ENCODE measurements at regions not wholly inside any gene's neighbourhood (a gene's known extent, or its start where the extent isn't known, plus 50 kb on each side); places are given as distances from the start of the nearest gene placed in this dataset.

DNA sequence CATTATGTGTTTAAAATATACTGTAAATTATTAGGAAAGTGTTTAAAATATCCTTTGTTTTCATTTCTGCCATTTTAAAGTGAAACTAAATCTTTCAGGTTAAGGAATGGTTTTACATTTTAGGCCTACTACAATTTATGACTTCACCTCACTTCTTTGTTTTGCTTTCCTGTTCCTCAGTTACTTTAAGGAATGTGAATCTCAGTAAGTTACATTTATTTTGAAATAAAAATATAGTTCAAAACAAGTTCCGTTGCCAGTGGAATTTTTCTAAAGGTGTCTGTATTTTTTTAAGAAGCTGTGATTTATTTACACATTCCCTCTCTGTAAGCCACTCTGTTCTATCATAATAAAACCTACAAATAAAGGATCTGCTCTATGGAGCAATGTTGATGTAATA is 630.9 kb upstream of the AGTR1 start:
- Histone ChIP-seq H3K27ac (no peak overlapping the region), H3K4me3 (no peak overlapping the region), H3K27me3 (no peaks in the 10 kb centered on the region), H3K36me3 (no peaks in the 10 kb centered on the region), H3K9me3 (no peaks in the 10 kb centered on the region), H3K4me1 (no peaks in the 10 kb centered on the region)
- DNase-seq (ENCODE audit: low spot score in 2 of 2), result no peak
- intact Hi-C loops (cut with DNase I), result no loop called here
- TF ChIP-seq, protein P1, sequence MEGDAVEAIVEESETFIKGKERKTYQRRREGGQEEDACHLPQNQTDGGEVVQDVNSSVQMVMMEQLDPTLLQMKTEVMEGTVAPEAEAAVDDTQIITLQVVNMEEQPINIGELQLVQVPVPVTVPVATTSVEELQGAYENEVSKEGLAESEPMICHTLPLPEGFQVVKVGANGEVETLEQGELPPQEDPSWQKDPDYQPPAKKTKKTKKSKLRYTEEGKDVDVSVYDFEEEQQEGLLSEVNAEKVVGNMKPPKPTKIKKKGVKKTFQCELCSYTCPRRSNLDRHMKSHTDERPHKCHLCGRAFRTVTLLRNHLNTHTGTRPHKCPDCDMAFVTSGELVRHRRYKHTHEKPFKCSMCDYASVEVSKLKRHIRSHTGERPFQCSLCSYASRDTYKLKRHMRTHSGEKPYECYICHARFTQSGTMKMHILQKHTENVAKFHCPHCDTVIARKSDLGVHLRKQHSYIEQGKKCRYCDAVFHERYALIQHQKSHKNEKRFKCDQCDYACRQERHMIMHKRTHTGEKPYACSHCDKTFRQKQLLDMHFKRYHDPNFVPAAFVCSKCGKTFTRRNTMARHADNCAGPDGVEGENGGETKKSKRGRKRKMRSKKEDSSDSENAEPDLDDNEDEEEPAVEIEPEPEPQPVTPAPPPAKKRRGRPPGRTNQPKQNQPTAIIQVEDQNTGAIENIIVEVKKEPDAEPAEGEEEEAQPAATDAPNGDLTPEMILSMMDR (IDR thresholded peaks at IDR 0.05), result no peak

DNA sequence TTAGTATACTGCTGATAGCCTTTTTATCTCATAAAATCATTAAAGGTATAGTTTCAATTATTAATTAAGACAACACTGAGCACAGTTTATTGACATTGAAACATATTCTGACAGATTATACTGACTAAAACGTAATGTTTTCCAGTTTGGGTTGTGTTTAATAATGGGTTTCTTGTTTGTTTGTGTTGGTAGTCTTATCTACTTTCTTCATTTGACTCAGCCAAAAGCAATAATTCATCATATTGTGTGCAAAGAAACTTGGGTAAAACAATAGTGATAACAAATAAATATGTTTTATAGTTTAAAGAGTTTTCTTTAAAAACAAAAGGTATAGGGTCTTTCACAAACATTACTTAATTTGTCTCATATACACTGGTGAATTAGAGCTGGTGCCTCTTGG is 629.2 kb upstream of the AGTR1 start:
- TF ChIP-seq, protein P1 (IDR thresholded peaks at IDR 0.05), result no peak
- intact Hi-C loops (cut with DNase I), result no loop called here

DNA sequence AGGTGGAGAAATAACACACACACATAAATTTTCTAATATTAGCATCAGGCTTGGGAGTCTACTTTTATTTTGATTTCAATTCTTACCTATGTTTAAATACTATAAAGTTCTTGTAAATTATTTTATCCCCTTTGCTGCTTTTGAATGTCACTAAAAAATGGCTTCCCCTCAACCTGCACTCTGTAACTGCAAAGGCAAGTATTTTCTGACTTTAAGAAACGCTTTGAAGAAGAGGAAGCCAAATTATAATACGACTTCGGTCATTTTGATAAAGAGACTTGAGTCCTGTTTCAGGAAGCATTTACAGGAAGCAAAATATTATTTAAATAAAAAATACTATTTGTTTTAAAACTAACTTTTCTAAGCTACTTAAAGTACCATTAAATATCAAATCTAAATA is 627.7 kb upstream of the AGTR1 start:
- Histone ChIP-seq H3K4me1 (no peaks in the 10 kb centered on the region), H3K4me3 (no peak overlapping the region), H3K36me3 (no peaks in the 10 kb centered on the region), H3K27ac (no peak overlapping the region), H3K27me3 (no peaks in the 10 kb centered on the region), H3K9me3 (no peaks in the 10 kb centered on the region)
- TF ChIP-seq, protein P1 (IDR thresholded peaks at IDR 0.05), result no peak
- DNase-seq (ENCODE audit: low spot score in 2 of 2), result no peak
- intact Hi-C loops (cut with DNase I), result loop anchor here (10.0 kb wide), 1 partner anchor 675 kb away; no protein-coding TSS in a partner anchor

More for the DNA sequence above, 629.2 kb upstream of the AGTR1 start:
- Histone ChIP-seq H3K36me3 (no peaks in the 10 kb centered on the region), H3K4me1 (no peaks in the 10 kb centered on the region), H3K27ac (no peak overlapping the region), H3K27me3 (no peaks in the 10 kb centered on the region), H3K9me3 (no peaks in the 10 kb centered on the region), H3K4me3 (no peak overlapping the region)
- DNase-seq (ENCODE audit: low spot score in 2 of 2), result no peak

DNA sequence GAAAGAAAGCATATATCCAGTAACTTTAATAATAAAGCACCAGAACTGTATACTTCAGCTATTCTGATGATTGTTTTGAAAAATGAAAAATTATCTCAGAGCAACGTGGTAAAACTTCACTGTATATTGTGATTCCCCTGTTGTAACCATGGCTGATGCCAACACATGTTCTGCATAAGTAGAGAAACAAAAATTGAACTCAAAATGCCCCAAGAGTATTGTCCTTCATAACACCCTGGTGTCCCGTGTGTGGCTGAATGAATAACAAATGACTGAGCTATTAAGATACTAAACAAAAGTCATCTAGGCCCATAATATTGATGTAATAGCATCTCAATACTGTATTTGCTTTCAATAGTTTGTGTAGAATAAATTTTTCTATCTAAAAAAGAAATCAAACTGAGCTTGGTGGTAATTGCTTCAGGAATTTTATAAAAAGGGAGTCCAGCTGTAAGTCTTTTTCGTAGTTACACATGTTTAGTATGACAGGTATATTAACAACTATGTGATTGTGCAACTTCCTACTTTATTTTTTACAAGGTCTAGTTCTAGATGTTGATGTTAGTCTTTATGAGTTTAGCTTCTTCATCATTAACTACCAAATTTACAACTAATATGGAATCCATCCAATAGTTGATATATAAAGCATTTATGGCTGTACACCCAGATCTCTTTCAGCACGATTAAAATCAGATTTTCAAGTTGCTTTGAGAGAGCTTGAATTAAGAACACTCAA is 623.8 kb upstream of the AGTR1 start:
- H3K4me1 ChIP-seq, result no peaks in the 10 kb centered on the region
- H3K27me3 ChIP-seq, result no peaks in the 10 kb centered on the region
- intact Hi-C loops (cut with DNase I), result loop anchor here (10.0 kb wide), 1 partner anchor 679 kb away; no protein-coding TSS in a partner anchor
- no peak for DNase-seq (ENCODE audit: low spot score in 2 of 2)
- no peaks in the 10 kb centered on the region for H3K36me3 ChIP-seq
- H3K9me3 ChIP-seq, result no peaks in the 10 kb centered on the region
- H3K4me3 ChIP-seq, result no peak overlapping the region
- no peak overlapping the region for H3K27ac ChIP-seq
- TF ChIP-seq, protein P1 (IDR thresholded peaks at IDR 0.05), result no peak

DNA sequence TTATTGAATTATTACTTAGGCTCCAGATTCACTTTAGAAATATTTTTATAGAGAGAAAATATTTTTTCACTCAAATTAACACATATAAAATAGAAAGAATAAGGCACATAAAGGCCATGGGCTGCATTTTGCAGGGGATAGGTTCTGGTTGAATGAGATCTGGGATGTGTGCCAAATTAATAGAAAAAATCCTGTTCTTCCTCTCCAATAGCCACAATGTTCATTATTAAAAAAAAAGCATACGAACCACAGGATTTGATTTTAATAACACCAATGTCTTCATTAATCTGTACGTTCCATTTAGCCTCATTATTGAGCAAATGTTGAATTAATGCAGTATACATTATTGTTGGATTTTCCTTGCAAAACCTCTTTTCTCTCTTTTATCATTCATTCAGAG is 622.8 kb upstream of the AGTR1 start:
- no peaks in the 10 kb centered on the region for H3K4me1 ChIP-seq
- intact Hi-C loops (cut with DNase I), result loop anchor here (10.0 kb wide), 1 partner anchor 680 kb away; no protein-coding TSS in a partner anchor
- DNase-seq (ENCODE audit: low spot score in 2 of 2), result no peak

More for the DNA sequence above, 622.8 kb upstream of the AGTR1 start:
- Histone ChIP-seq H3K36me3 (no peaks in the 10 kb centered on the region), H3K27ac (no peak overlapping the region), H3K27me3 (no peaks in the 10 kb centered on the region), H3K9me3 (no peaks in the 10 kb centered on the region), H3K4me3 (no peak overlapping the region)
- TF ChIP-seq, protein P1 (IDR thresholded peaks at IDR 0.05), result no peak

Measured in ascending aorta (tissue), 2 donors.